IMR-90 (cell line): ENCODE measurements at regions not wholly inside any gene's neighbourhood (a gene's known extent, or its start where the extent isn't known, plus 50 kb on each side); places are given as distances from the start of the nearest gene placed in this dataset.
"Not testable (repeated sequence)": the region's sequence is repeated elsewhere in the genome, so short reads cannot be mapped to it uniquely, and the experiment has no call there.

Experiments used
- ATAC-seq: fragments of 200-7000 bp; cut with Tn5 transposase; 2 replicates; pipeline ENCODE4 v1.9.1; 2020; ENCODE audit warnings: low read depth, mild to moderate bottlenecking, moderate library complexity
- BruUV-seq: library from RNA; stranded (reverse); fragments of 400-500 nt; replicated peaks from 2 replicates; lab custom pipeline; 2021; lab: Mats Ljungman, UMichigan
- CTCF ChIA-PET: fragments of 300-600 bp; formaldehyde crosslinking; extraction: SDS; loops from one replicate; lab custom pipeline; 2021; ENCODE audit warnings: antibody characterized with exemption; lab: Yijun Ruan, JAX
- POLR2A ChIA-PET: fragments of 300-600 bp; sonication (Branson Sonifier 250); formaldehyde crosslinking; loops from one replicate; lab custom pipeline; 2022; ENCODE audit warnings: antibody characterized with exemption; ENCODE audit not compliant: unreplicated experiment; lab: Charles Lee
- DNase-seq: peaks from one replicate; pipeline ENCODE4 v3.0.0; 2013
- H2AFZ ChIP-seq: replicated peaks from 2 replicates; pipeline ENCODE3; 2013; ENCODE audit warnings: low read length, mild to moderate bottlenecking; ENCODE audit not compliant: poor library complexity
- H2AK5ac ChIP-seq: 2 replicates; pipeline ENCODE4 v1.6.1; 2013; ENCODE audit warnings: low read depth, low read length, inconsistent platforms
- H2AK9ac ChIP-seq: replicated peaks from 2 replicates; pipeline ENCODE3; 2013; ENCODE audit warnings: mild to moderate bottlenecking, low read depth, low read length, moderate library complexity; ENCODE audit not compliant: poor library complexity
- H2BK120ac ChIP-seq: 2 replicates; pipeline ENCODE4 v1.6.1; 2013; ENCODE audit warnings: low read depth, low read length, inconsistent platforms
- H2BK15ac ChIP-seq: 3 replicates; pipeline ENCODE4 v1.6.1; 2013; ENCODE audit warnings: low read depth, low read length, inconsistent platforms
- H2BK20ac ChIP-seq: 2 replicates; pipeline ENCODE4 v1.6.1; 2013; ENCODE audit warnings: low read depth, mild to moderate bottlenecking, inconsistent platforms, low read length, moderate library complexity
- H2BK5ac ChIP-seq: 2 replicates; pipeline ENCODE4 v1.6.1; 2013; ENCODE audit warnings: mild to moderate bottlenecking, low read depth, low read length, inconsistent platforms; ENCODE audit not compliant: poor library complexity, severe bottlenecking
- H3K14ac ChIP-seq: replicated peaks from 2 replicates; pipeline ENCODE4 v1.6.1; 2013; ENCODE audit warnings: low read depth, low read length, inconsistent platforms
- H3K18ac ChIP-seq: 2 replicates; pipeline ENCODE4 v1.6.1; 2013; ENCODE audit warnings: low read depth, low read length, control low read depth
- H3K23ac ChIP-seq: 2 replicates; pipeline ENCODE4 v1.6.1; 2013; ENCODE audit warnings: low read depth, low read length, inconsistent platforms
- H3K27ac ChIP-seq: 2 replicates; pipeline ENCODE4 v1.5.1; 2013; ENCODE audit warnings: mild to moderate bottlenecking, control low read depth, low read length; ENCODE audit not compliant: insufficient read depth
- H3K27me3 ChIP-seq: 2 replicates; pipeline ENCODE4 v1.6.1; 2013; ENCODE audit warnings: low read length; ENCODE audit not compliant: control insufficient read depth, insufficient read depth
- H3K36me3 ChIP-seq: 2 replicates; pipeline ENCODE4 v1.6.1; 2013; ENCODE audit warnings: low read length, mixed read lengths; ENCODE audit not compliant: control insufficient read depth, insufficient read depth
- H3K4ac ChIP-seq: 2 replicates; pipeline ENCODE4 v1.6.1; 2013; ENCODE audit warnings: low read depth, low read length, inconsistent platforms
- H3K4me1 ChIP-seq: 2 replicates; pipeline ENCODE4 v1.6.1; 2013; ENCODE audit warnings: low read length, mixed read lengths; ENCODE audit not compliant: control insufficient read depth, insufficient read depth
- H3K4me2 ChIP-seq: 2 replicates; pipeline ENCODE4 v1.6.1; 2013; ENCODE audit warnings: low read depth, mild to moderate bottlenecking, control low read depth, low read length, moderate library complexity
- H3K4me3 ChIP-seq: 2 replicates; pipeline ENCODE4 v1.5.1; 2013; ENCODE audit warnings: low read depth, mild to moderate bottlenecking, control low read depth, low read length, moderate library complexity; ENCODE audit not compliant: insufficient read depth
- H3K56ac ChIP-seq: 2 replicates; pipeline ENCODE4 v1.6.1; 2013; ENCODE audit warnings: low read length, inconsistent platforms; ENCODE audit not compliant: insufficient read depth; ENCODE audit errors: extremely low read depth
- H3K79me1 ChIP-seq, 2 experiments: 2 replicates each; pipeline ENCODE4 v1.6.1; 2013; ENCODE audit warnings: low read length in 2 of 2, inconsistent platforms in 1 of 2, low read depth in 1 of 2
- H3K9ac ChIP-seq: 2 replicates; pipeline ENCODE4 v1.6.1; 2013; ENCODE audit warnings: low read depth, low read length, control low read depth
- H3K9me1 ChIP-seq: 2 replicates; pipeline ENCODE4 v1.6.1; 2013; ENCODE audit warnings: low read length, inconsistent platforms; ENCODE audit not compliant: insufficient read depth
- H3K9me3 ChIP-seq: 2 replicates; pipeline ENCODE4 v1.6.1; 2013; ENCODE audit warnings: low read length; ENCODE audit not compliant: control insufficient read depth, insufficient read depth
- H4K20me1 ChIP-seq: 2 replicates; pipeline ENCODE4 v1.6.1; 2013; ENCODE audit warnings: low read length, inconsistent platforms; ENCODE audit not compliant: insufficient read depth
- H4K5ac ChIP-seq: 2 replicates; pipeline ENCODE4 v1.6.1; 2013; ENCODE audit warnings: mild to moderate bottlenecking, low read depth, low read length, control low read depth
- H4K8ac ChIP-seq, 2 experiments: 2 replicates each; pipeline ENCODE4 v1.6.1; 2013; ENCODE audit warnings: low read depth in 2 of 2, low read length in 2 of 2, control low read depth in 1 of 2, inconsistent platforms in 1 of 2
- H4K91ac ChIP-seq: 2 replicates; pipeline ENCODE4 v1.6.1; 2013; ENCODE audit warnings: low read depth, low read length, inconsistent platforms; ENCODE audit not compliant: insufficient read depth
- WGBS, 2 experiments: methylation state at CpG; one replicate each; pipeline versions ENCODE4 v1.1.5 to v1.1.7; 2013; ENCODE audit warnings: missing lambda C conversion rate in 2 of 2; ENCODE audit not compliant: insufficient read length in 1 of 2; ENCODE audit errors: extremely low coverage in 2 of 2; 5-methylcytosine and 5-hydroxymethylcytosine counted together
- dilution Hi-C: fragments of 300-500 bp; cut with HindIII; formaldehyde crosslinking; loops from one replicate; pipeline ENCODE4 v1.14.3; 2018; ENCODE audit warnings: low sequenced_read_pairs; ENCODE audit not compliant: unreplicated experiment
- in situ Hi-C: fragments of 300-500 bp; cut with MboI; formaldehyde crosslinking; loops from 3 replicates; pipeline ENCODE4 v1.14.3; 2019; ENCODE audit warnings: low sequenced_read_pairs, inconsistent platforms, mixed read lengths
- intact Hi-C: fragments of 100-400 bp; cut with micrococcal nuclease; formaldehyde crosslinking; loops from 2 replicates; pipeline ENCODE4 v1.10.0; 2022

- ATAC-seq, H3K79me1 ChIP-seq, H3K27me3 ChIP-seq, H3K23ac ChIP-seq, H3K4me3 ChIP-seq, H3K14ac ChIP-seq, DNase-seq, dilution Hi-C loops, H3K36me3 ChIP-seq, in situ Hi-C loops, H2BK5ac ChIP-seq, H3K9ac ChIP-seq, H2AK9ac ChIP-seq, H4K5ac ChIP-seq, H4K91ac ChIP-seq, POLR2A ChIA-PET, H2AFZ ChIP-seq, H3K9me3 ChIP-seq, H2BK120ac ChIP-seq, H3K56ac ChIP-seq, H3K18ac ChIP-seq, H2BK15ac ChIP-seq, BruUV-seq, CTCF ChIA-PET, H2AK5ac ChIP-seq, H3K9me1 ChIP-seq, H3K4me1 ChIP-seq, intact Hi-C loops, H4K20me1 ChIP-seq, H3K27ac ChIP-seq, H3K4me2 ChIP-seq, H2BK20ac ChIP-seq, H4K8ac ChIP-seq, H3K4ac ChIP-seq: not testable (repeated sequence)
- WGBS, 2 experiments = no CpG with 5 or more reads among the region's 3 CpGs
Observed at GRCh38 chr5:177902806-177903205, 93.2 kb downstream of the PROP1 start.

- H3K9me3 ChIP-seq, H3K4me1 ChIP-seq, H2AK5ac ChIP-seq, H4K20me1 ChIP-seq, H3K27me3 ChIP-seq, H3K23ac ChIP-seq, DNase-seq, CTCF ChIA-PET, H2AK9ac ChIP-seq, H2BK5ac ChIP-seq, H2AFZ ChIP-seq, H3K79me1 ChIP-seq, H3K36me3 ChIP-seq, POLR2A ChIA-PET, H3K18ac ChIP-seq, H4K91ac ChIP-seq, H3K27ac ChIP-seq, H3K56ac ChIP-seq, BruUV-seq, intact Hi-C loops, H4K8ac ChIP-seq, H2BK20ac ChIP-seq, dilution Hi-C loops, H2BK15ac ChIP-seq, H3K4ac ChIP-seq, H2BK120ac ChIP-seq, H3K4me2 ChIP-seq, H3K14ac ChIP-seq, in situ Hi-C loops, H4K5ac ChIP-seq, ATAC-seq, H3K4me3 ChIP-seq, H3K9me1 ChIP-seq, H3K9ac ChIP-seq: not testable (repeated sequence)
- no CpG with 5 or more reads among the region's 6 CpGs for WGBS, 2 experiments
Observed at GRCh38 chr5:177900066-177900465, 96.0 kb downstream of the PROP1 start.
